Adrenal gland (tissue), 9 donors: ENCODE measurements at regions not wholly inside any gene's neighbourhood (a gene's known extent, or its start where the extent isn't known, plus 50 kb on each side); places are given as distances from the start of the nearest gene placed in this dataset.

Experiments used
- DNase-seq, 7 donors: peaks; one replicate each; pipeline ENCODE4 v3.0.0-alpha.2; 2019 to 2020
- H3K27ac ChIP-seq, 5 donors: fragments of 200-600 bp; sonication (generic) in 4 of 5; 1 replicate in 3 of 5; 2 replicates in 2 of 5; pipeline versions ENCODE4 v1.5.1 to v1.8.0; 2016 to 2020; ENCODE audit warnings: mild to moderate bottlenecking in 1 of 5
- H3K27me3 ChIP-seq: fragments of 200-600 bp; 2 replicates; pipeline ENCODE4 v1.8.0; 2021
- H3K36me3 ChIP-seq, 2 donors: fragments of 200-600 bp; replicated peaks in 1 of 2; 1 replicate in 1 of 2; 2 replicates in 1 of 2; pipeline versions ENCODE4 v1.5.1 to v1.8.0; 2018 to 2022
- H3K4me1 ChIP-seq, 2 donors: fragments of 200-600 bp; replicated peaks in 1 of 2; 1 replicate in 1 of 2; 2 replicates in 1 of 2; pipeline versions ENCODE4 v1.5.1 to v1.8.0; 2018 to 2021
- H3K4me3 ChIP-seq, 4 donors: fragments of 200-600 bp; sonication (generic) in 3 of 4; one replicate each; pipeline ENCODE4 v1.5.1; 2016 to 2018
- H3K9me3 ChIP-seq, 3 donors: fragments of 200-600 bp; sonication (generic) in 1 of 3; replicated peaks in 1 of 3; 1 replicate in 2 of 3; 2 replicates in 1 of 3; pipeline versions ENCODE4 v1.5.1 to v1.8.0; 2016 to 2021
- CTCF ChIP-seq, 6 experiments: fragments of 450-650 bp in 4 of 6; fragments of 200-600 bp in 2 of 6; sonication (generic) in 1 of 6; IDR thresholded peaks; 1 replicate in 5 of 6; 2 replicates in 1 of 6; pipeline versions ENCODE4 v1.5.1 to v1.8.0; 2016 to 2021; ENCODE audit warnings: antibody characterized with exemption in 6 of 6, mild to moderate bottlenecking in 2 of 6, moderate library complexity in 1 of 6
- POLR2A ChIP-seq, 2 donors: fragments of 450-650 bp; IDR thresholded peaks; one replicate each; pipeline ENCODE4 v1.6.1; 2017; ENCODE audit warnings: antibody characterized with exemption in 2 of 2, mild to moderate bottlenecking in 2 of 2, moderate library complexity in 1 of 2
- WGBS, 4 donors: extraction: QIAGEN DNeasy Blood & Tissue Kit in 2 of 4; methylation state at CpG; one replicate each; pipeline versions ENCODE4 v1.1.5 to v1.1.7; 2013 to 2017; 5-methylcytosine and 5-hydroxymethylcytosine counted together
- intact Hi-C, 2 donors: fragments of 100-400 bp; cut with DNase I; formaldehyde crosslinking; loops; one replicate each; pipeline versions ENCODE4 v1.14.1 to v1.15.0; 2022 to 2023
- donor health status: healthy with polysubstance abuse.
- donor health status: Bipolar disorder and iron deficiency.
- donor health status: DM: yes; HTN: yes; CAD: no.
- donor health status: DM: no; HTN: no; CAD: no.
- donor health status: DM: no; HTN: no; CAD: no.

DNA sequence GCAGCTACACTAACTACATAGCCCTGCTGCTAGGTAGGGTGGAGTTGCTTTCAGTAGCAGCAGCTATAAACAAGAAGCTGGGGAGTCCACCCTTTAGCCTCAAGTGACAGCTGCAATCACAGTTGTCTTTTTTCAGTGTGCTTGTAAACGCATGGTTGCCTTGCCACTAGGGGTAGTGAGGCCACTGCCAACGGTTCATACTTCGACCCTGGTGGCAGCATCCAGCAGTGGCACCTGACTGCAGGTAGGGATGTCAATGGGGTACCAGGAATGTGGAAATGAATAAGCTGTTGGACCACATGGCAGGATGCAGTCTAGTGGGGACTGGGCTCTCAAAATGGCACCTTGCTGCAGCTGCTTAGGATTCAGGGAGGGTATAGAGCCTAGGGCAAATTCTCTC is 367.2 kb downstream of the RASEF start:
- no peaks in the 10 kb centered on the region for H3K4me1 ChIP-seq
- 74 to 94% (median 86%) methylated on average over 3 of the region's 3 CpGs for WGBS, 4 donors

DNA sequence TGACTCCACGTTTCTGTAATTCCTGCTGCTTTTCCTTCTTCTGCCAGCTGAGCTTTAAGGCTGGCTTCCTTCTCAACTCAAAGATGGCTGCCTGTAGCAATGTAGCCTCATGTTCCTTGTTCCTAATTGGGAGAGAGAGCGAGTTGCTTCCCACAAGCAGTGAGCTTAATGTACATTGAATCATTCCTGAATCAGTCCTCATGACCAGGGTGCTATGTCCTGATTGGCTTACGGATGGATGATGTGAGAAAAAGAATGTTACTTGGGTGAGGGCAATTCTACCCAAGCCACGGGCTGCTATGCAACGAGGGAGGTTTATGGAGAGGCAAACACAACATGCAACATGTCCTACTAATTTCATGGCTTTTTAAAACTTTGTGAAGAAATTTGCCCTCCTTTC is 356.2 kb downstream of the RASEF start:
- H3K9me3 ChIP-seq: no peaks in the 10 kb centered on the region
- 78 to 79% (median 78%) methylated on average over 5 of the region's 5 CpGs for WGBS, 4 donors
- intact Hi-C loops: no loop called here

More for the DNA sequence above, 367.2 kb downstream of the RASEF start:
- H3K27ac ChIP-seq: no peak overlapping the region
- H3K36me3 ChIP-seq: no peaks in the 10 kb centered on the region
- intact Hi-C loops: no loop called here
- no peak for TF ChIP-seq CTCF (IDR thresholded peaks at IDR 0.05)
- H3K9me3 ChIP-seq: peaks cover 0 to 4% (median 0%) of the 10 kb centered on the region in 3 donors
- DNase-seq: no peak
- H3K4me3 ChIP-seq: no peak overlapping the region
- no peaks in the 10 kb centered on the region for H3K27me3 ChIP-seq

GRCh38 chr9:82716821-82717220 is 346.1 kb downstream of the RASEF start:
- H3K9me3 ChIP-seq: no peaks in the 10 kb centered on the region
- intact Hi-C loops: no loop called here
- DNase-seq: no peak
- TF ChIP-seq POLR2A (IDR thresholded peaks at IDR 0.05): no peak
- no peaks in the 10 kb centered on the region for H3K27me3 ChIP-seq
- no peaks in the 10 kb centered on the region for H3K4me1 ChIP-seq
- no peak overlapping the region for H3K27ac ChIP-seq
- H3K36me3 ChIP-seq: no peaks in the 10 kb centered on the region
- H3K4me3 ChIP-seq: no peak overlapping the region
- 72 to 87% (median 83%) methylated on average over 2 of the region's 2 CpGs for WGBS, 4 donors

More for the DNA sequence above, 356.2 kb downstream of the RASEF start:
- Histone ChIP-seq H3K4me1 (no peaks in the 10 kb centered on the region), H3K4me3 (no peak overlapping the region), H3K36me3 (no peaks in the 10 kb centered on the region), H3K27me3 (no peaks in the 10 kb centered on the region), H3K27ac (no peak overlapping the region)
- no peak for TF ChIP-seq CTCF (IDR thresholded peaks at IDR 0.05)
- TF ChIP-seq POLR2A (IDR thresholded peaks at IDR 0.05): no peak
- DNase-seq: no peak

DNA sequence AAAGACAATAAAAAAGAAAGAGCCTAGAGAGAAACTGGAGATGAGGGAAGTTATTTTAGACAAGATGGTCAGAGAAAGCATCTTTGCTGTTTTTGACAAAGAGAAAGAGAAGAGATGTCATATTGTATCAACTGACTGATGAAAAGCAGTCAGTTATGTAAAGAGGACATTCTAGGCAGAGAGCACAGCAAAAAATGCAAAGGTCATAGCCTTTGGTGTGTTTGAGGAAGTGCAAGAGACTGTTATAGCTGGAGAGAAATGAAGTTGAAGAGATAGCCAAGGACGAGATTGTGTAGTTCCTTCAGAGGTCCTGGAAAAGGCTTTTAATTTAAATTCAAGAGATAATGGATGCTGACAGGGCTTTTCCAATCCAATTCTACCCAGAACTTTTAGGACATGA is 342.4 kb downstream of the RASEF start:
- Histone ChIP-seq H3K27ac (no peak overlapping the region), H3K27me3 (no peaks in the 10 kb centered on the region), H3K4me3 (no peak overlapping the region), H3K9me3 (no peaks in the 10 kb centered on the region), H3K4me1 (no peaks in the 10 kb centered on the region), H3K36me3 (no peaks in the 10 kb centered on the region)
- WGBS, 4 donors: 35 to 48% (median 44%) methylated on average over 1 of the region's 1 CpG
- no peak for DNase-seq
- intact Hi-C loops: no loop called here
- TF ChIP-seq POLR2A (IDR thresholded peaks at IDR 0.05) (no peak), CTCF (IDR thresholded peaks at IDR 0.05) (no peak)

- 7 to 14% (median 11%) methylated on average over 1 of the region's 1 CpG for WGBS, 4 donors
- intact Hi-C loops: no loop called here
These were observed 341.3 kb downstream of the RASEF start for GRCh38 chr9:82721593-82721992.

More at GRCh38 chr9:82721593-82721992, 341.3 kb downstream of the RASEF start:
- no peak overlapping the region for H3K27ac ChIP-seq
- H3K36me3 ChIP-seq: no peaks in the 10 kb centered on the region
- no peaks in the 10 kb centered on the region for H3K9me3 ChIP-seq
- H3K4me3 ChIP-seq: no peak overlapping the region
- no peaks in the 10 kb centered on the region for H3K27me3 ChIP-seq
- DNase-seq: no peak
- no peaks in the 10 kb centered on the region for H3K4me1 ChIP-seq
- TF ChIP-seq CTCF (IDR thresholded peaks at IDR 0.05) (no peak), POLR2A (IDR thresholded peaks at IDR 0.05) (no peak)
